Mesothelial cell of epicardium (in vitro differentiated cells): ENCODE measurements at regions not wholly inside any gene's neighbourhood (a gene's known extent, or its start where the extent isn't known, plus 50 kb on each side); places are given as distances from the start of the nearest gene placed in this dataset.

Experiments used
- DNase-seq, 2 experiments: peaks; one replicate each; pipeline ENCODE4 v3.0.0; 2021; ENCODE audit warnings: low spot score in 2 of 2; ENCODE audit not compliant: unreplicated experiment in 2 of 2
- H3K27ac Mint-ChIP-seq: 2 replicates; pipeline ENCODE4 v1.8.0; 2021; ENCODE audit warnings: mixed read lengths
- H3K27me3 Mint-ChIP-seq: 2 replicates; pipeline ENCODE4 v1.8.0; 2021; ENCODE audit warnings: low read depth, mixed read lengths
- H3K36me3 Mint-ChIP-seq: 2 replicates; pipeline ENCODE4 v1.8.0; 2021; ENCODE audit warnings: mixed read lengths
- H3K4me1 Mint-ChIP-seq: 2 replicates; pipeline ENCODE4 v1.8.0; 2021; ENCODE audit warnings: mixed read lengths
- H3K4me3 Mint-ChIP-seq: 2 replicates; pipeline ENCODE4 v1.8.0; 2021; ENCODE audit warnings: mild to moderate bottlenecking, moderate library complexity, mixed read lengths
- H3K9me3 Mint-ChIP-seq: 2 replicates; pipeline ENCODE4 v1.8.0; 2021; ENCODE audit warnings: mixed read lengths
- CTCF ChIP-seq: fragments of 200-600 bp; sonication (generic); IDR thresholded peaks from one replicate; pipeline ENCODE4 v1.5.0; 2021; ENCODE audit warnings: antibody characterized with exemption; ENCODE audit not compliant: unreplicated experiment

DNA sequence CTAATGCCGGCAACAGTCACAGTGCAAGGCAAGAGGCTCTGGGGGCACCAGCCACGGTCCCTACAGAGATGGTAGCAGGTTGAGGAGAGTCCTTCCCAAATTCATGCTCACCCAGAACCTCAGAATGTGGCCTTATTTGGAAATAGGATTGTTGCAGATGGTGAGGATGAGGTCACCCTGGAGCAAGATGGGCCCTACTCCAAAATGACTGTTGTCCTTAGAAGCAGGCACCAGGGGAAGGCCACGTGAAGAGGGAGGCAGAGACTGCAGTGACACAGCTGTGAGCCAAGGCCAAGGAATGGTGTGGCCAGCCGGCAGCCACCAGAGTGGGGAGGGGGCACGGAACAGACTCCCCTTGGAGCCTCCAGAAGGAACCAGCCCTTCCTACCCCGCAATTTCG is 70.8 kb upstream of the CLDN14 start:
- H3K27me3 Mint-ChIP-seq, result peaks cover 52% of the 10 kb centered on the region
- H3K27ac Mint-ChIP-seq, result no peak overlapping the region
- H3K9me3 Mint-ChIP-seq, result no peaks in the 10 kb centered on the region
- TF ChIP-seq CTCF, result no peak
- peaks cover 33% of the 10 kb centered on the region for H3K4me1 Mint-ChIP-seq
- DNase-seq, result no peak
- H3K36me3 Mint-ChIP-seq, result no peaks in the 10 kb centered on the region
- no peak overlapping the region for H3K4me3 Mint-ChIP-seq

GRCh38 chr21:36551321-36551720 is 71.4 kb upstream of the CLDN14 start:
- no peaks in the 10 kb centered on the region for H3K36me3 Mint-ChIP-seq
- DNase-seq, result no peak
- H3K9me3 Mint-ChIP-seq, result no peaks in the 10 kb centered on the region
- H3K4me1 Mint-ChIP-seq, result peaks cover 38% of the 10 kb centered on the region
- H3K27ac Mint-ChIP-seq, result no peak overlapping the region
- no peak overlapping the region for H3K4me3 Mint-ChIP-seq
- peaks cover 50% of the 10 kb centered on the region for H3K27me3 Mint-ChIP-seq
- TF ChIP-seq CTCF, result no peak

GRCh38 chr21:36551731-36552433 is 72.0 kb upstream of the CLDN14 start:
- no peak for TF ChIP-seq CTCF
- H3K4me3 Mint-ChIP-seq, result no peak overlapping the region
- H3K9me3 Mint-ChIP-seq, result peaks cover 2% of the 10 kb centered on the region
- DNase-seq, result no peak
- peaks cover 52% of the 10 kb centered on the region for H3K27me3 Mint-ChIP-seq
- H3K27ac Mint-ChIP-seq, result peak overlapping the region; percentile 60
- H3K4me1 Mint-ChIP-seq, result peaks cover 39% of the 10 kb centered on the region
- no peaks in the 10 kb centered on the region for H3K36me3 Mint-ChIP-seq

DNA sequence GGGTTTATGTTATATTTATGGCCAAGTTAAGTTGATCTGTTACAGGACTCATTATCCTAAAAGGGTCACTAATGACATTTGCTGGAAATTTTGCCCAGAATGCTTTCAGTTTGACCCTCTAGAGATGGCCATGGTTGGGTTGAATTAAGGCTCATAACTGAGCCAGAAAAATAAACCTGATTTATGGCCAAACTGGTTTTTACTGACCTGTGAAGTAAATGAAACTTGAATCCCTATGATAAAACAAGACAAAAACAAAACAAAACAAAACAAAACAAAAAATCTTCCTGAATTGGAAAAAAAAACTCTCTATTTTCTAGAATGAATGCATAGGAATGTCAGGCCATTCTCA is 72.5 kb upstream of the CLDN14 start:
- no peak for TF ChIP-seq CTCF
- Mint-ChIP-seq H3K4me3 (no peak overlapping the region), H3K27ac (peak overlapping the region; percentile 60), H3K9me3 (peaks cover 5% of the 10 kb centered on the region), H3K36me3 (no peaks in the 10 kb centered on the region), H3K27me3 (peaks cover 49% of the 10 kb centered on the region), H3K4me1 (peaks cover 39% of the 10 kb centered on the region)
- no peak for DNase-seq

DNA sequence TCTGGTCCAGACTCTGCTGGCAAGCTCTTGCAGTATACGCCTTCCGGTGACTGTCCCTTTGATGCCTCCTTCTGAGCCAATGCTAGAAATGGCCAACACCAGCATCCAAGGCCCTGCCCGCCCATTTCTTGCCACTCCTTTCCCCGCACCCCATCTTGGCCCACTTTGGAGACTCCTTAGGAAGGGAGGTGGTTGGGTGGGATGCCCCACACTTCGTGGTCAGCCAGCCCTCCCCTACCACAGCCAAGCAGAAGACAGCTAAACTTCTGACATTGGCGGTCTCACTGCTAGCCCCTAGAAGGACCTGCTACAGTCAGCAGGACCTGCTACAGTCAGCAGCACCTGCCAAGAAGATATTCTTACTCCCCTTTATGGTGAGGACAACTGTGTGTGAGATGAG is 73.5 kb upstream of the CLDN14 start:
- H3K9me3 Mint-ChIP-seq, result peaks cover 13% of the 10 kb centered on the region
- H3K4me3 Mint-ChIP-seq, result no peak overlapping the region
- peaks cover 39% of the 10 kb centered on the region for H3K4me1 Mint-ChIP-seq
- no peak for DNase-seq
- no peak for TF ChIP-seq CTCF
- no peaks in the 10 kb centered on the region for H3K36me3 Mint-ChIP-seq
- no peak overlapping the region for H3K27ac Mint-ChIP-seq
- peaks cover 46% of the 10 kb centered on the region for H3K27me3 Mint-ChIP-seq
